Astrocyte of the hippocampus (primary cell): ENCODE measurements at regions not wholly inside any gene's neighbourhood (a gene's known extent, or its start where the extent isn't known, plus 50 kb on each side); places are given as distances from the start of the nearest gene placed in this dataset.

Experiments used
- DNase-seq: peaks from one replicate; pipeline ENCODE4 v3.0.0; 2011; ENCODE audit warnings: low read depth, low spot score

GRCh38 chr1:234722904-234723720 lies 113.1 kb upstream of the IRF2BP2 start:
- DNase-seq = peak; percentile 90

DNA sequence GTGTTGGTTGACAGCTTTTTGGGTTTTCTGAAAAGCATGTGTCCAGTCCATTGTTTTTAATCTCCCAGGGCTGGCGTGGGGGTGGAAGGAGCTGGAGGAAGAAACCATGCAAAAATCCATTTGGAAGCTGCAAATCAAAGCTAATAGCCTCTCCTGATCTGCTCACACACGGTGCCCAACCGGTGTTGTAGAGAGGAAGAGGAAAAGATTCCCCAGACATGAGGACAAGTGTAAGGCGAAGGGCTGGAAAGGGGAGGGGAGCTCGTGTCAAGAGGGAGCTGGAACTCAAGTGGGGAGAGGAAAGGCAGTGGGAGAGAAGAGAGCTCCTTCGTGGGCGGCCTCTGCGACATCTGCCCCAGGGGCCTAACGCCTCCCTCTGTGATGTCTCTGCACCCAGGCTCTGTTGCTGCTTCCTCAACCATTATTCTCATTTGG lies 112.3 kb upstream of the IRF2BP2 start:
- DNase-seq = no peak

- DNase-seq = peak; percentile 90
Measured at GRCh38 chr1:234721476-234722269, 111.7 kb upstream of the IRF2BP2 start.

DNA sequence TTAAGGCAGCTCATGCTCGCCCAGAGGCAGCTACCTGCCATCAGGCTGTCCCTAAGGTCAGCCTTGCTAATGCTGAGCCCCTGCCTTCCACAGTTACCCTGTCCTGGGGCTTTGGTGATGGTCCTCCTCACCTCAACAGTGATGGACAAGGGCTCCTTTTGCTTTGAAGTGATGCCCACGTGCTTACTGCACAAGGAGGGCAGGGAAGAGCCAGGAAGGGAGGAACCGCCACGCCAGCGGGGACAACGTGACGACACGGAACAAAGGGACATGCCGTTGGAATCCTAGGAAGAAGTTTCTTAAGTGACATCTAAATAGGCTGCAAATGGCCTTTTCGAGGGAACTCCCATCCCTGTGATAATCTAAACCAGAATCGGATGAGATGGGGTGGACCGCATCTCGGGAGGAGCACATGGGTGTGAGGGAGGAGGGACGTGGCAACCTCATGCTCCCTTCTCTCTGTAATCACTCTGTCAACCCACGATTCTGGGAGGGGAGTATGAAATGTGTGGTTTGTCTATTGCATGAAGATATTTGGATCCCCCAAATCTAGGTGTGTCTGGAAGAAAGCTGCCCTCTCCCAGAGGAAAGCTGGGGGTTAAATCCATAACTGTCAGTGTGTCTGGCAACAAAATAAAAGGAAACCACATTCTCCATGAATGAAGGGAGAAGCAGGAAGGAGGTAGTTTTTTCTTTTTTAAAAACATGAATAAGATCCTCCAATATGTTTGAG lies 110.9 kb upstream of the IRF2BP2 start:
- DNase-seq = no peak

DNA sequence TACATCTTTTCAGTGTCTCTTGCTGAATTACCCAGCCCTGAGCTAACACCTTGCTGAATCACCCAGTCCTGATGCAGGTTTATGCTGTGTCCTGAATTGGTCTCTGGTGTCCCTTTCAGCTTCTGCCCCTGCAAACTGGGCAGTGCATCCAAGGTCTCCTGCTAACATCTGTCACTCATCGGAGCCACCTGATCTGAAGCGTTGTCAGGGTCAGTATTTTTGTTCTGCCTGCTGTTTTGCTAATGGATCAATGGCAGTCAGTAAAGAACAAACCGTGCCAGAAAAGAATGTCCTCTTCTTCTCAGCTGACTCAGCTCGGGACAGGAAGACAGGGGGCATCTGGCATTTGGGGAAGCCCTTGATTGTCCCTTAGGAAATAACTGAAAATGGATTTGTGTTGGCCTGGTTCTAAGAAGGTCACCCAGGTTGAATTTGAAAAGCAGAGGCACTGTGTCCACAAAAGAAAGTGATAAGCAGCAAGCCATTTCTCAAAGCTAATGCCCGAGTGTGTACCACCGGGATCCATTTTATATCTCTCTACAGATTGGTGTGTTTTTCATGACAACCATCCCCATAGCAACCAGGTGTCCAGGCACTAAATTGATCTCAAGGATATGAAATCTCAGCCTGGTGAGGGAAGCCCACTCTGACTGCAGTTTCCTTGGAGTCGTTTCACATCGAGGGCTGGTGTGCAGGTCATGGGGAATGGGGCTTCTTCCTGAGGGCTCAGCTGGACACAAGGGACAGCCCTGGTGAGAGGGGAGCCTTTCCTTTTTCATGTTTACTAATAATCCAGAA lies 109.7 kb upstream of the IRF2BP2 start:
- no peak for DNase-seq

DNA sequence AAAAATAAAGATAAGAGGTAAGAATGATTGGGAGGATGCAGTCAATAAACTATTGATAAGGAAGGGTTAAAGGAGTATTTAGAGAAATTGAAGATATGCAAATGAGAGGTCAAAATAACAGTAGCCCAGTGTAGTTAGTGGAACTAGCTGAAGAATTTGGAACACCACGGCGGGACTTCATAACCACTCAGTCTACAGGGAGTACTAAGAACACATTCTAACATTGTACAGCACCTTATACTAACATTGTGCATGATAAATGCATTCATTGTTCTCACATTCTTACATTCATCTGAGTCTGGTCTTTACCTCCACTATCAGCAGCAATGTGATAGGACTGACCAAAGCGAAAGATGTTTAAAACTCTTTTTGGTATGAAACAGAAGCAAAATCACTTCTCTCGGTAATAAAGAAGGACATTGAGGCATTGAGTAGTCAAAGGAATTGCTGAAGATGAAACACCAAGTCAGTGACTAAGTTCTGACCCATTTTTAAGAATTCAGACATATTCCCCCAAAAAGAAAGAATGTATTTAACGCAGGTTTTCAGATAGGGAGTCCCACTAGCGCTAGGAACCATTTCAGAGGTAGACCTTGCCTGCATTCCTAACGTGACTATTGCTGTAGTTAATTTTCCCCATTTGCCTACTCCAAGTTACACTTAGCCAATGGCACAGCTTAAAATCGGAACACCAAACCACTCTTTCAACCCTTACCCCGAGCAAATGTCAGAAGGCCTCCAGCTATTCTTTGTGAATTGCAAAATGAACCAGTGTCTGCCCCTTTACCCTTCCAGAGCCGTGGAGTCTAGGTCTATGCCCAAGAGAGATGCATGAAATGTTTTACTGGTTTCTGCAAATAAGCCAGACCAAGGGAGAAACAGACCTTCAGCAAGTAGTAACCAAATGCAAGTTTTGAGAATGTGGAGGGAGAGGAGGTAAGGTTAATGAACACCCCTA lies 108.8 kb upstream of the IRF2BP2 start:
- no peak for DNase-seq

GRCh38 chr1:234716908-234717375 lies 107.0 kb upstream of the IRF2BP2 start:
- no peak for DNase-seq

GRCh38 chr1:234715252-234716014 lies 105.5 kb upstream of the IRF2BP2 start:
- DNase-seq = no peak

GRCh38 chr1:234713859-234714258 lies 103.9 kb upstream of the IRF2BP2 start:
- DNase-seq = no peak

DNA sequence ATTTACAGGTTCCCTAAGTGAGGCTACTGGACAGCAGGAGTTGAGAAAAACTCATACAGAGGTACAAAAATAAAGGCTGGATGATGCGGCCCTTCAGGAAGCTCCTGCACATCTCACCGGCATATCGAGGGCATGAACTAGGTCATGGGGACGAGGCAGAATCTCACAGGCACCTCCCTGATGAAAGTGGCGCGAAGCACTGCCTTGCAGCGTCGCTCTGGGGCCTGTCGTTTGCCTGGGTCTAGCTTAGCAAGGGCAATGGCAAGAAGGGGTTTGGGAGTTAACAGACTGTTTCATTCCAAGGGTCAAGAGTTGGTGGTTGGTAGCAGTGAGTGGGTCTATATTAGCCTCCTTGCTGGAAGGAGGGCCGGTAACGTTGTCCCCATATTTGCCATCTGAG lies 103.5 kb upstream of the IRF2BP2 start:
- DNase-seq = no peak

GRCh38 chr1:234712891-234713305 lies 102.9 kb upstream of the IRF2BP2 start:
- no peak for DNase-seq

DNA sequence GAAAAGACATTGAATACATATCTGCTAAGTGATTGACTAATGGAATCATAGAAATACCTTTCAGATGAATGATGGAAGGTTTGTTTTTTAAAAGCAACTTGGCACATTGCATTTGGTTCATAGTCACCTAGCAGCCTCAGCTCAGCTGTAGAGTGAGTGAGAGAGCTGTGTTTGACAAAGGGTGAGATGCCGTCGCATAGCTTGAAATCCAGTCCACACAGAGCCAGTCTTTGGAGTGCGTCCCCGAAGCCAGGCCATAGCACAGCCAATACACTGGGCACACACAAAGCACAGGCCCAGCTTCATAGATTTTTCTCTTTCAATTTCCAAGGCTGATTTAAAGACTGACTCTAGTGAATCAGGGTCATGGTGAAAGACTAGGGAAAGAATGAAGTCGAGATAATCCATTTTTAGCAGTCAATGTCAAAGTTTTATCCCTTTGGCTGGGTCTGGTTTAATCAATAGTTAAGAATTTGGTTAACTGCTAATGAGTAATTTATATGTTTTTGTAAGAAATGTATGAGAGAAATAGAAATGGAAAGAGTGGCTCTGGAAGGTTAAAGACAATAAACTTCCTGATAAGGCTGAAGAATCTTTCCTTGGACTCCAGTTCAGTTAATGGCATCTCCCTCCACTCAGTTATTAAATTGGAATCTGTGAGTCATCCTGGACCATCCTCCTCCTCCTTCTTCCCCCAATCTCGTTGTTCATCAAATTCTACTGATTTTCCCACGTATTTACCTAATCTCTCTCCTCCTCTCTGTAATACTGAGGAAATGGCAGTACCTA lies 101.2 kb upstream of the IRF2BP2 start:
- no peak for DNase-seq

GRCh38 chr1:234710381-234710780 lies 100.4 kb upstream of the IRF2BP2 start:
- no peak for DNase-seq

DNA sequence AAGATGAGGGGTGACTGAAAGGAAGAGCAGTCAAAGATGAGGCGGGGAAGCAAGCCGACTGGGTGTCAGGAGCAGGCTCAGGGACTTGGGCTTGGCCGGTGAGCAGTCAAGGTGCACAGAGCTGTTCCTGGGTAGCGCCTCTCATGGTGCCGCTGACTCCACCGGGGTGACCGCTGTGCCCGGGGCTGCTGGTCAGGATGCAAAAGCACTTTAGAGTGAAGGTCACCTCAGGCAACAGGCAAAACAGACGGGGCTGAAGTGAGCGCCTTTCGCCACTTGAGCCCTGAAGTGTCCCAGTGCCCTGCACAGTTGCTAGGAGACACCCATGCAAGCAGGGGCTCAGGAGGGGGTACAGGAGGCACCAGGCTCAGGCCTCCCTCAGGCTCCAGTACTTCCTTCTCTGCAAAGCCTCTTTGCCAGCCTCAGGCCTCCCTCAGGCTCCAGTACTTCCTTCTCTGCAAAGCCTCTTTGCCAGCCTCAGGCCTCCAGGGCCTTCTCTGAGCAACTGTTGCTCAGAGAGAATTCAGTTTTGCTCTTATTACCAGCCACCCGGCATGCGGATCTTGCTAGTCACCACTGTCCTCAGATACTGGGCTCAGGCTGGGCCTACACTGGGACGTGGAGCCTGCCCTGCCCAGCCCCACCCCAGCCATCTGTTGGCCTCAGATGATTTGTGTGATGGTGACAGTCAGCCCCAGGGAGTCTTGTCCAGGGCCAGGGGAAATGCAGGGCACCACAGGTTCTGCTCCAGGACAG lies 99.7 kb upstream of the IRF2BP2 start:
- no peak for DNase-seq

- no peak for DNase-seq
Measured at GRCh38 chr1:234708700-234709395, 98.9 kb upstream of the IRF2BP2 start.

- no peak for DNase-seq
Measured at GRCh38 chr1:234707641-234708040, 97.7 kb upstream of the IRF2BP2 start.

DNA sequence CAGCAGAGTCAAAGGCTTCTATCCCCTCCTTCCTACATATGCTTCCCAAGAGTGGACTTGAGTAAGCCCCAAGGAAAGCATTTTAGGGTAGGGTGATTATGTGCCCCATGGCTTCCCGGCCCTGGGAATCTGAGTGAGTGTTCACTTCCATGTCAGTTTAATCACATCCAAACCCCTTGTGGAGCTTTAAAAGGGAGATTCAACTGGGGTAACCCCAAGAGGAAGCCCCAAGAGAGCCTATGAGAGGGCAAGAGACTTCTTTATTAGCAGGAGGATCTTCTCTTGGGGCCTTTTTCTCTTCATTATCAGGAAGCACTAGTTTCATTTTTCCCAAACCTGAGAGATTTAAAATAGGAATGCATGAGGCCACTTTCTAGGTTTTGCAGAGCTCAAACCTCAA lies 97.0 kb upstream of the IRF2BP2 start:
- no peak for DNase-seq
